H1 (cell line): ENCODE measurements at regions not wholly inside any gene's neighbourhood (a gene's known extent, or its start where the extent isn't known, plus 50 kb on each side); places are given as distances from the start of the nearest gene placed in this dataset.
"Not testable (repeated sequence)": the region's sequence is repeated elsewhere in the genome, so short reads cannot be mapped to it uniquely, and the experiment has no call there.

Source experiments
- CTCF ChIA-PET: fragments of 300-600 bp; sonication (Branson Sonifier 250); formaldehyde crosslinking; loops from one replicate; lab custom pipeline; 2021; ENCODE audit not compliant: partially characterized antibody; lab: Charles Lee
- POLR2A ChIA-PET: fragments of 300-600 bp; sonication (Branson Sonifier 250); formaldehyde crosslinking; loops from one replicate; lab custom pipeline; 2021; ENCODE audit warnings: inconsistent platforms; ENCODE audit not compliant: partially characterized antibody; lab: Charles Lee
- DNase-seq, 2 experiments: peaks; one replicate each; pipeline versions ENCODE4 v3.0.0 to v3.0.0-alpha.2; 2010 to 2022; ENCODE audit warnings: low spot score in 2 of 2, low read depth in 1 of 2, mixed read lengths in 1 of 2
- FAIRE-seq: peaks from 2 replicates; lab custom pipeline; 2011; peaks lifted over from hg19 to GRCh38; lab: Jason Lieb, UNC
- H2AFZ ChIP-seq: 2 replicates; pipeline ENCODE4 v1.8.1; 2012; ENCODE audit warnings: low read length, inconsistent platforms
- H2AK5ac ChIP-seq: 2 replicates; pipeline ENCODE4 v1.6.1; 2013; ENCODE audit warnings: low read depth, low read length
- H2BK120ac ChIP-seq: replicated peaks from 2 replicates; pipeline ENCODE3; 2013; ENCODE audit warnings: low read depth, low read length, inconsistent platforms
- H2BK12ac ChIP-seq: 2 replicates; pipeline ENCODE4 v1.6.1; 2013; ENCODE audit warnings: low read depth, low read length
- H2BK15ac ChIP-seq: 2 replicates; pipeline ENCODE4 v1.6.1; 2013; ENCODE audit warnings: low read length
- H2BK20ac ChIP-seq: 2 replicates; pipeline ENCODE4 v1.6.1; 2013; ENCODE audit warnings: low read length
- H2BK5ac ChIP-seq: 2 replicates; pipeline ENCODE4 v1.6.1; 2013; ENCODE audit warnings: low read depth, low read length
- H3K14ac ChIP-seq: 2 replicates; pipeline ENCODE4 v1.6.1; 2013; ENCODE audit warnings: inconsistent platforms; ENCODE audit not compliant: insufficient read length
- H3K18ac ChIP-seq: 2 replicates; pipeline ENCODE4 v1.6.1; 2013; ENCODE audit warnings: low read length; ENCODE audit errors: extremely low read depth
- H3K23ac ChIP-seq: 2 replicates; pipeline ENCODE4 v1.6.1; 2013; ENCODE audit warnings: inconsistent platforms; ENCODE audit not compliant: insufficient read length
- H3K23me2 ChIP-seq: 2 replicates; pipeline ENCODE4 v1.6.1; 2013; ENCODE audit warnings: low read depth, low read length
- H3K27ac ChIP-seq: 2 replicates; pipeline ENCODE4 v1.6.1; 2011; ENCODE audit warnings: low read depth, low read length, inconsistent platforms
- H3K27me3 ChIP-seq, 4 experiments: replicated peaks in 1 of 4; 1 replicate in 1 of 4; 2 replicates in 3 of 4; pipeline versions ENCODE4 v1.6.1 to v1.8.1; 2011 to 2013; ENCODE audit warnings: low read length in 3 of 4, mild to moderate bottlenecking in 3 of 4, inconsistent platforms in 2 of 4, mixed read lengths in 2 of 4, moderate library complexity in 1 of 4; ENCODE audit not compliant: control insufficient read depth in 3 of 4, insufficient read depth in 3 of 4; ENCODE audit errors: extremely low read depth in 1 of 4
- H3K36me3 ChIP-seq, 4 experiments: 2 replicates each; pipeline versions ENCODE4 v1.6.1 to v1.8.1; 2011 to 2013; ENCODE audit warnings: mild to moderate bottlenecking in 4 of 4, low read length in 3 of 4, moderate library complexity in 2 of 4, control low read depth in 1 of 4, inconsistent platforms in 1 of 4; ENCODE audit not compliant: insufficient read depth in 4 of 4, control insufficient read depth in 2 of 4
- H3K4ac ChIP-seq: replicated peaks from 2 replicates; pipeline ENCODE3; 2013; ENCODE audit warnings: low read length, low read depth, mixed read lengths, inconsistent platforms; ENCODE audit not compliant: insufficient read length
- H3K4me1 ChIP-seq, 4 experiments: replicated peaks in 1 of 4; 1 replicate in 1 of 4; 2 replicates in 3 of 4; pipeline versions ENCODE4 v1.6.1 to v1.8.1; 2011 to 2013; ENCODE audit warnings: low read length in 3 of 4, inconsistent platforms in 2 of 4, mixed read lengths in 1 of 4; ENCODE audit not compliant: insufficient read depth in 4 of 4, control insufficient read depth in 3 of 4
- H3K4me2 ChIP-seq, 2 experiments: 2 replicates each; pipeline versions ENCODE4 v1.6.1 to v1.8.1; 2011 to 2013; ENCODE audit warnings: low read depth in 2 of 2, low read length in 2 of 2, control low read depth in 1 of 2, inconsistent platforms in 1 of 2, mild to moderate bottlenecking in 1 of 2; ENCODE audit not compliant: insufficient read depth in 1 of 2
- H3K4me3 ChIP-seq, 4 experiments: fragments of 200-600, 300-600 bp in 1 of 4; sonication (generic), shearing (Covaris generic), sonication (Bioruptor Twin) in 1 of 4; 2 replicates each; pipeline versions ENCODE4 v1.5.1 to v1.8.1; 2011 to 2016; ENCODE audit warnings: low read length in 4 of 4, low read depth in 3 of 4, control low read depth in 2 of 4, inconsistent platforms in 2 of 4, mild to moderate bottlenecking in 2 of 4, mixed read lengths in 1 of 4, moderate library complexity in 1 of 4; ENCODE audit not compliant: insufficient read depth in 2 of 4; ENCODE audit errors: extremely low read depth in 1 of 4
- H3K56ac ChIP-seq: replicated peaks from 2 replicates; pipeline ENCODE3; 2013; ENCODE audit warnings: low read depth, mild to moderate bottlenecking, mixed read lengths, low read length, inconsistent platforms; ENCODE audit not compliant: insufficient read length
- H3K79me1 ChIP-seq: 2 replicates; pipeline ENCODE4 v1.6.1; 2013; ENCODE audit warnings: low read depth, low read length, control low read depth
- H3K79me2 ChIP-seq, 2 experiments: 2 replicates each; pipeline versions ENCODE4 v1.6.1 to v1.8.1; 2012 to 2013; ENCODE audit warnings: low read length in 2 of 2, mild to moderate bottlenecking in 2 of 2, inconsistent platforms in 1 of 2; ENCODE audit not compliant: insufficient read depth in 2 of 2, control insufficient read depth in 1 of 2
- H3K9ac ChIP-seq, 4 experiments: replicated peaks in 1 of 4; 1 replicate in 1 of 4; 2 replicates in 3 of 4; pipeline versions ENCODE4 v1.6.1 to v1.8.1; 2011 to 2013; ENCODE audit warnings: low read depth in 3 of 4, low read length in 3 of 4, control low read depth in 2 of 4, mild to moderate bottlenecking in 2 of 4, moderate library complexity in 2 of 4, inconsistent platforms in 1 of 4; ENCODE audit errors: extremely low read depth in 1 of 4
- H3K9me3 ChIP-seq, 2 experiments: 2 replicates each; pipeline versions ENCODE4 v1.6.1 to v1.8.1; 2012 to 2013; ENCODE audit warnings: mild to moderate bottlenecking in 2 of 2, moderate library complexity in 2 of 2, control low read depth in 1 of 2, inconsistent platforms in 1 of 2, low read depth in 1 of 2, low read length in 1 of 2, mixed read lengths in 1 of 2; ENCODE audit not compliant: insufficient read depth in 2 of 2
- H4K20me1 ChIP-seq, 2 experiments: replicated peaks in 1 of 2; 2 replicates each; pipeline versions ENCODE3 to v1.8.1; 2011 to 2013; ENCODE audit warnings: inconsistent platforms in 2 of 2, low read length in 2 of 2, mild to moderate bottlenecking in 1 of 2; ENCODE audit not compliant: insufficient read depth in 2 of 2, control insufficient read depth in 1 of 2
- H4K5ac ChIP-seq: 2 replicates; pipeline ENCODE4 v1.6.1; 2013; ENCODE audit warnings: low read length, low read depth, mixed read lengths, inconsistent platforms; ENCODE audit not compliant: insufficient read length
- H4K8ac ChIP-seq: 2 replicates; pipeline ENCODE4 v1.8.0; 2013; ENCODE audit warnings: mild to moderate bottlenecking, moderate library complexity, low read length, inconsistent platforms; ENCODE audit not compliant: insufficient read depth; ENCODE audit errors: extremely low read depth
- H4K91ac ChIP-seq: replicated peaks from 2 replicates; pipeline ENCODE3; 2013; ENCODE audit warnings: low read length, mixed read lengths, inconsistent platforms; ENCODE audit not compliant: insufficient read length
- whole genome bisulfite sequencing, 2 experiments: shearing (Covaris generic) in 1 of 2; methylation state at CpG; one replicate each; pipeline versions ENCODE4 v1.1.6 to v1.1.7; 2013 to 2015; ENCODE audit warnings: low lambda C conversion rate in 2 of 2, mixed read lengths in 2 of 2, inconsistent platforms in 1 of 2, low coverage in 1 of 2, missing lambda C conversion rate in 1 of 2; ENCODE audit not compliant: insufficient replicate concordance in 2 of 2, insufficient coverage in 1 of 2, insufficient read length in 1 of 2; ENCODE audit errors: extremely low coverage in 1 of 2, missing lambda C conversion rate in 1 of 2; 5-methylcytosine and 5-hydroxymethylcytosine counted together

- H3K18ac ChIP-seq, H3K9me3 ChIP-seq, H2BK12ac ChIP-seq, H3K79me2 ChIP-seq, H2BK15ac ChIP-seq, H3K4me2 ChIP-seq, H3K36me3 ChIP-seq, H3K27ac ChIP-seq, H4K20me1 ChIP-seq, H4K5ac ChIP-seq, DNase-seq, H3K9ac ChIP-seq, H3K56ac ChIP-seq, H3K23me2 ChIP-seq, H3K4ac ChIP-seq, H2AFZ ChIP-seq, H2BK5ac ChIP-seq, H4K91ac ChIP-seq, H3K23ac ChIP-seq, H2BK120ac ChIP-seq, H3K4me3 ChIP-seq, H4K8ac ChIP-seq, FAIRE-seq, H3K14ac ChIP-seq, H3K27me3 ChIP-seq, H2BK20ac ChIP-seq, H2AK5ac ChIP-seq, H3K79me1 ChIP-seq: not testable (repeated sequence)
- 91% methylated on average over 3 of the region's 4 CpGs; no CpG with 5 or more reads in 1 of the 2 experiments for WGBS, 2 experiments
- POLR2A ChIA-PET: interaction anchor here (1.6 kb wide), 1 partner anchor 16 kb away, joined by 4 read pairs; no protein-coding TSS in a partner anchor
- CTCF ChIA-PET: interaction anchor here (0.7 to 1.6 kb wide), 6 partner anchors 8 to 172 kb away, joined by 3 to 5 read pairs (median 4); no protein-coding TSS in a partner anchor
- H3K4me1 ChIP-seq: peaks cover 3 to 14% (median 7%) of the 10 kb centered on the region in 4 experiments; a peak in 5 of 7 replicates
Measured at GRCh38 chr11:44442893-44443673, 122.4 kb upstream of the CD82 start.
